ENCODE measurements at regions not wholly inside any gene's neighbourhood (a gene's known extent, or its start where the extent isn't known, plus 50 kb on each side); places are given as distances from the start of the nearest gene placed in this dataset.

DNA sequence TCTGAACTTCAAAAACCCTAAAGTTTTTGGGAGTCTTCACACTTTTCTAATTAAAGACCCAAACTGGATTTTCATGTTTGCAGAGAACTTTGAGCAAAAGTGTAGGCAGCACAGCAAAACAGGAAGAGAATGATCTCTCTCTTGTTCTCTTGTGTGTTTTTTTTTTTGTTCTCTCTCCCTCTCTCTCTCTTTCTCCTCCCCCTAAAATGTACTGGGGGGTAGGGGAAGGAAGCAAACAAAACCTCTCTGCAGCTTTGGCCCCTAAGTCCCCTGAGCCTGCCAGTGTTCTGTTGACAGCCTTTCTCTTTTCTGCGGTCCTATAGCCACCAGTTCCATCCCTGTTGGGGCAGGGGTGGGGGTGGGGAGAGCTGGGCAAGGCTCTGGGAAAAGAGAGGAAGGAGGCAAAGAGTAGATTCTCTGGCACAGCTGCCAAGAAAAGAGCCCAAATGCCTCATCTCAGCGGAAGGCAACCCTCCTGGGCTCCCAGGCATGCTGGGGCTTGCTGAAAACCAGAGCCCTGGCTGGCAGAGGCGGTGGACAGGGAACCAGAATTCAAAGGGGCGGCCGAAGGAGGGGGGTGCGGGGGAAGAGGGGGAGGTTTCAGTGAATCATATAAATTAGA lies 295.3 kb downstream of the SOX9 start:
- intact Hi-C loops (cut with micrococcal nuclease; ENCODE audit: unreplicated experiment) = no loop called here
- Mint-ChIP-seq H3K9me3 (ENCODE audit: unreplicated experiment) (peaks cover 29% of the 10 kb centered on the region), H3K27me3 (ENCODE audit: insufficient read depth, unreplicated experiment) (no peaks in the 10 kb centered on the region), H3K4me3 (ENCODE audit: unreplicated experiment) (no peak overlapping the region), H3K36me3 (ENCODE audit: insufficient read depth, unreplicated experiment) (peaks cover 70% of the 10 kb centered on the region), H3K27ac (ENCODE audit: unreplicated experiment) (peak overlapping the region; percentile 77), H3K4me1 (ENCODE audit: low read depth, unreplicated experiment) (peaks cover 34% of the 10 kb centered on the region)
- no peak for DNase-seq
- Histone ChIP-seq H3K27me3 (replicated peaks; ENCODE audit: control insufficient read depth, insufficient read depth, low read length) (no peaks in the 10 kb centered on the region), H3K9me3 (peaks cover 18% of the 10 kb centered on the region), H3K4me1 (peaks cover 51% of the 10 kb centered on the region), H3K4me3 (ENCODE audit: low read depth, low read length) (no peak overlapping the region), H3K36me3 (ENCODE audit: control insufficient read depth, insufficient read depth, low read length) (peaks cover 5% of the 10 kb centered on the region)
- ChIA-PET CTCF (interaction anchor here (0.6 kb wide), 1 partner anchor 312 kb away, joined by 3 read pairs; no protein-coding TSS in a partner anchor), POLR2A (no interaction called here)
- BruUV-seq (replicated peaks) = no TSS peak
- TF ChIP-seq, protein P1, sequence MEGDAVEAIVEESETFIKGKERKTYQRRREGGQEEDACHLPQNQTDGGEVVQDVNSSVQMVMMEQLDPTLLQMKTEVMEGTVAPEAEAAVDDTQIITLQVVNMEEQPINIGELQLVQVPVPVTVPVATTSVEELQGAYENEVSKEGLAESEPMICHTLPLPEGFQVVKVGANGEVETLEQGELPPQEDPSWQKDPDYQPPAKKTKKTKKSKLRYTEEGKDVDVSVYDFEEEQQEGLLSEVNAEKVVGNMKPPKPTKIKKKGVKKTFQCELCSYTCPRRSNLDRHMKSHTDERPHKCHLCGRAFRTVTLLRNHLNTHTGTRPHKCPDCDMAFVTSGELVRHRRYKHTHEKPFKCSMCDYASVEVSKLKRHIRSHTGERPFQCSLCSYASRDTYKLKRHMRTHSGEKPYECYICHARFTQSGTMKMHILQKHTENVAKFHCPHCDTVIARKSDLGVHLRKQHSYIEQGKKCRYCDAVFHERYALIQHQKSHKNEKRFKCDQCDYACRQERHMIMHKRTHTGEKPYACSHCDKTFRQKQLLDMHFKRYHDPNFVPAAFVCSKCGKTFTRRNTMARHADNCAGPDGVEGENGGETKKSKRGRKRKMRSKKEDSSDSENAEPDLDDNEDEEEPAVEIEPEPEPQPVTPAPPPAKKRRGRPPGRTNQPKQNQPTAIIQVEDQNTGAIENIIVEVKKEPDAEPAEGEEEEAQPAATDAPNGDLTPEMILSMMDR (IDR thresholded peaks at IDR 0.05; ENCODE audit: insufficient read depth in 1 of 2, low read depth in 1 of 2, low read length in 1 of 2, severe bottlenecking in 1 of 2, unreplicated experiment in 1 of 2) = no peak

DNA sequence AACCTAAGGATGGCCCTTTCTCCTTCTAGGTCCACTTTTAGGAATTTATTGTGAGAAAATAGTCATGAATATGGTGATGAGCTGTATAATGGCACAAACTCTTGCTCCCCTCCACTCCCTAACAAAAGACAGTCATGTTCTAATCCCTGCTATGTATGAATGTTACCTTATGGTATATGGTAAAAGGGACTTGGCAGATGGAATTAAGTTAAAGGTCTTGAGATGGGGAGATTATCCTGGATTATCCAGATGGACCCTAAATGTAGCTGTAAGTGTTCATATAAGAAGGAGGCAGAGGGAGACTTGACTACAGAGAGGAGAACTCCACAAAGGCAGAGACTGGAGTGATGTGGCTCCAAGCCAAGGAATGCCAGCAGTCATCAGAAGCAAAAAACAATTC lies 296.1 kb downstream of the SOX9 start:
- H3K9me3 Mint-ChIP-seq (ENCODE audit: unreplicated experiment) = peaks cover 29% of the 10 kb centered on the region
- Histone ChIP-seq H3K4me1 (peaks cover 51% of the 10 kb centered on the region), H3K27me3 (replicated peaks; ENCODE audit: control insufficient read depth, insufficient read depth, low read length) (no peaks in the 10 kb centered on the region), H3K36me3 (ENCODE audit: control insufficient read depth, insufficient read depth, low read length) (peaks cover 5% of the 10 kb centered on the region), H3K4me3 (ENCODE audit: low read depth, low read length) (no peak overlapping the region), H3K9me3 (peaks cover 18% of the 10 kb centered on the region)
- ChIA-PET POLR2A (no interaction called here), CTCF (interaction anchor here (0.6 kb wide), 1 partner anchor 311 kb away, joined by 3 read pairs; no protein-coding TSS in a partner anchor)
- peaks cover 35% of the 10 kb centered on the region for H3K4me1 Mint-ChIP-seq (ENCODE audit: low read depth, unreplicated experiment)
- intact Hi-C loops (cut with micrococcal nuclease; ENCODE audit: unreplicated experiment) = no loop called here
- no peaks in the 10 kb centered on the region for H3K27me3 Mint-ChIP-seq (ENCODE audit: insufficient read depth, unreplicated experiment)
- no peak for DNase-seq
- TF ChIP-seq, protein P1 (IDR thresholded peaks at IDR 0.05; ENCODE audit: insufficient read depth in 1 of 2, low read depth in 1 of 2, low read length in 1 of 2, severe bottlenecking in 1 of 2, unreplicated experiment in 1 of 2) = no peak
- H3K27ac Mint-ChIP-seq (ENCODE audit: unreplicated experiment) = peak overlapping the region; percentile 48
- no peak overlapping the region for H3K4me3 Mint-ChIP-seq (ENCODE audit: unreplicated experiment)
- no TSS peak for BruUV-seq (replicated peaks)
- peaks cover 72% of the 10 kb centered on the region for H3K36me3 Mint-ChIP-seq (ENCODE audit: insufficient read depth, unreplicated experiment)

DNA sequence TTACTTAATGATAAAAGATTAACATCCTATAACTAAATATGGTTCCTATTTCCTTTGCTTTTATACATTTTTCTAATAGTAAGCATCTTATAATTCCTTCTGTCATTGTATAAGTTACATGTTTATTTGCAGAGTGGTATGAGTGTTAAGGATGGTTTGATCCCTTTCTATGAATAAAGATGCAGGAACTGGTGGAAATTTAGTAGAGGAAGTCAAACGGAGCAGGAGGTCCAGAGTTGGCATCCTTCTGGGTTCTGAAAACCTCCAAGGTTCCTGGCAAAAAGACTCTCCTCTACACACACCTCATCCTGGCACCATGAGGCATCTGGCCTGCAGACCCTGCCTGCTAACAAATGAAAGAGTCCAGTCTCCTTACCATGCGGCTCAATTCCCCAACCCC lies 296.8 kb downstream of the SOX9 start:
- POLR2A ChIA-PET = no interaction called here
- Histone ChIP-seq H3K4me1 (peaks cover 49% of the 10 kb centered on the region), H3K4me3 (ENCODE audit: low read depth, low read length) (no peak overlapping the region), H3K9me3 (peaks cover 18% of the 10 kb centered on the region), H3K27me3 (replicated peaks; ENCODE audit: control insufficient read depth, insufficient read depth, low read length) (no peaks in the 10 kb centered on the region), H3K36me3 (ENCODE audit: control insufficient read depth, insufficient read depth, low read length) (peaks cover 5% of the 10 kb centered on the region)
- no TSS peak for BruUV-seq (replicated peaks)
- Mint-ChIP-seq H3K4me1 (ENCODE audit: low read depth, unreplicated experiment) (peaks cover 37% of the 10 kb centered on the region), H3K9me3 (ENCODE audit: unreplicated experiment) (peaks cover 29% of the 10 kb centered on the region), H3K27ac (ENCODE audit: unreplicated experiment) (no peak overlapping the region), H3K27me3 (ENCODE audit: insufficient read depth, unreplicated experiment) (no peaks in the 10 kb centered on the region), H3K36me3 (ENCODE audit: insufficient read depth, unreplicated experiment) (peaks cover 65% of the 10 kb centered on the region), H3K4me3 (ENCODE audit: unreplicated experiment) (no peak overlapping the region)
- intact Hi-C loops (cut with micrococcal nuclease; ENCODE audit: unreplicated experiment) = no loop called here
- TF ChIP-seq, protein P1 (IDR thresholded peaks at IDR 0.05; ENCODE audit: insufficient read depth in 1 of 2, low read depth in 1 of 2, low read length in 1 of 2, severe bottlenecking in 1 of 2, unreplicated experiment in 1 of 2) = no peak
- CTCF ChIA-PET = no interaction called here
- no peak for DNase-seq

Data from Caco-2 (cell line).